SIG-M5 treated with dmso at 0.1 percent for 504 hours (cell line): ENCODE measurements at regions not wholly inside any gene's neighbourhood (a gene's known extent, or its start where the extent isn't known, plus 50 kb on each side); places are given as distances from the start of the nearest gene placed in this dataset.
"Not testable (repeated sequence)": the region's sequence is repeated elsewhere in the genome, so short reads cannot be mapped to it uniquely, and the experiment has no call there.

Experiments used
- DNase-seq: peaks from one replicate; lab custom pipeline; 2025; ENCODE audit not compliant: unreplicated experiment; lab: John Stamatoyannopoulos, UW

DNA sequence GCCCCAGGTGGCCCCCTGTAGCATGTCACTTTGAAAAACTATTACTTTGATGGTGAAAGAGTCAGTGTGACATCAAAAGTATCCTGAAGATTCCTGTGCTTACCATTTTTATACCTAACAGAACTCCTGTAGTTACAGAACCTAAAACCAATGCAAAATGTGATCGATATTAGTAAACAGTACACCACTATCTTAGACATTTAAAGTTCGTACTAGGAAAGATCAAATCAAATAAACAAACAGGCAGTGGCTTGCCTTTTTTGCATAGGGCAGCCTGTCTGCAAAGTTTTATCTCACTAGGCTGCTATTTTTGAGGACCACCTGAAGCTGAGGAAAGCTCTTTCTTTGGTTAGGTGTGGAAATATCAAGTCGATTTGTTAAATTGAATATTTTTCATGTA is 944.0 kb upstream of the CITED2 start:
- DNase-seq = no peak

DNA sequence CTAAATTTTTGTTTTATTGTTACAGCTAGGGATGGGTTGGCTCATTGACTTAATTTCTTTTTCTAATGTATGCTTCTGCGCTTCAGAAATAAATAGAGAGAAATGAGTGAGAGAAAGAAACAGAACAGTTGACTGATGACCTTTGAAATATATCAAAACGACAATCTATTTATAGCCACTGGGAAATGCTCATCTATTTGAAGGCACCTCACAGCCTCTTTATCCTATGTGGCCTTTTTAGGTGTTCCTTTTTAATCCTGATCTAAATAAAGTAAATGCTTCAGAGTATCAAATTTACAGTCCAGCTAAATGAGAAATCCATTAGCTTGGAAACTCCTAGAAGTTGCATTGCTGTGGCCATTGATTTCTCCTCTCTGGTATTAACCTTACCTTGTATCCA is 943.5 kb upstream of the CITED2 start:
- no peak for DNase-seq

DNA sequence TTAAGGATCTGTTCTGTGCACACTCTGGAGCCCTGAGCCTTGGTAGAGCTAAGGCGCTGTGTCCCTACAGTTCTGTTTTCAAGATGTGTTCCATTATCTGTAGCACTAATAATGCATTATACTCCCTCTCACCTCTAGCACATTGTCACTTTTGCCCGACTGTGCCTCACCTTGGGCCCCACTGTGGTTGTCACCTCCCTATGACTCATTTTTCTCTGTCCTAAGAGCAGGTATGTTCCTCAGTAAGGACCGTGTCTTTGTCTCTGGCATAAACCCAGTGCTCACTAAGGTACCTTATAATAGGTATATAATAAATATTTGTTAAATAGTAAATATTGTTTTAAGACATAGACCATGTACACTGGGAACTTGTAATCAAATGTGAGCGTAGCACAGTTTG is 942.5 kb upstream of the CITED2 start:
- DNase-seq = no peak

DNA sequence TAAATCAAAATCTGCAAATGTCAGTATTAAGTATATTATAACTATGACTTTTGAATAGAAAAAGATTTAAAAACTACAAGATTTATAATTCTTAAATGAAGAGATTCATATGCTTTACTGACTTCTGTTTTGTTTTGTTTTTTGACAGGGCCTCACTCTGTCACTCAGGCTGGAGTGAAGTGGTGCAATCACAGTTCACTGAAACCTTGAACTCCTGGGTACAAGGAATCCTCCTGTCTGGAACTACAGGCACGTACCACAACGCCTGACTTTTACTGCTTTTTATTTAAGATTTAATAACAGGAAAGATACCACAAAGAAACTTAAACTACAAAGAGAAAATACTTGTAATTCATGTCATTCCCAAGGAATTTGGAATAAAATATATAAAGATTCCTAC is 940.2 kb upstream of the CITED2 start:
- DNase-seq = no peak

DNA sequence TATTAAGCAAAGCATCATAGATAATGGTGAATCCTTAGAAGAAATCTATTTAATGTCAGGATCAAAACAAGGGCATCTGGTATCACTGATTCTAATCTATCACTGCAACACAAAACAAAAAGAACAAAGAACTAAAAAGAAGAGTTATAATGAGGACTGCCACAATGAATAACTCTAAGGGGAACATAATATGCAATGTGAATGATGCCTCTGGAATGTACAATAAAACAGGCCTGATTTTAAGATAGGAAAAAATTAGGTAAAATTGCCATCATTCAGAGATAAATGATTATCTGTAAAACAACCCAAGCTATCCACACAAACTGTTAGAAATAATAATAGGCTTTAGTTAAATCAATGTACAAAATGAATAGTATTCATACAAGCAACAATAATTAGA is 936.7 kb upstream of the CITED2 start:
- no peak for DNase-seq

DNA sequence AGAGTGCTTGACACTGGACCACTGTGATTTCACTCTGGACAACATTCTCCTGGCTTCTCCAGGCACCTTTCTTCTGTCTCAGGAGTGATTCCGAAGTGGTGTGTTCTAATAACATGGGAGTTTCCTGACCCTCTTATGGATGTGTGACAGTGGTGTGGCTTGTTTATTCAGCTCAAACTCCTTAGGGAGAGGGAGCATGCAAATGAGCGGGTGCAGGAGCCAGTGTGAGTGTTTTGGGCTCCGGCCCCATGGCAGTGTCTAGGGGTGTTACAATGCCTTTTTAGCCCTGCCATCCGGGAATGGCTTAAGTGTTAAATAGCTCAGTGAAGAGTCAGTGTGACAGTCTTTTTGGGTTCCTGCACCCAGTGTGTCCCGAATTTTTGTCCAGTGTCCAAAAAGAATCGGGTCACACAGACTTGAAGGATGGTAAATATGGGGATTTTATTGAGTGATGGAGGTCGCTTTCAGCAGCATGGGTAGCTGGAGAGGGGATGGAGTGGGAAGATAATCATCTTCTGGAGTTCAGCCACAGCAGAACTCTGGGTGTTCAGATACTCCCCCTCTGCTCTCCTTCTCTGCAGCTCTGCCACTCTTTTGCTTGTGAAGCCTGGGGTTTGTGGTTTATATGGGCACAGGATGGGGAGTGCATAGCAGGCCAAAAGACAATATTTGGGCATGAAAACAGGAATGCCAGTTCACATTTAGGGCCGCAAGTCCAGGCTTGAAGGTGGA is 928.9 kb upstream of the CITED2 start:
- DNase-seq = no peak

DNA sequence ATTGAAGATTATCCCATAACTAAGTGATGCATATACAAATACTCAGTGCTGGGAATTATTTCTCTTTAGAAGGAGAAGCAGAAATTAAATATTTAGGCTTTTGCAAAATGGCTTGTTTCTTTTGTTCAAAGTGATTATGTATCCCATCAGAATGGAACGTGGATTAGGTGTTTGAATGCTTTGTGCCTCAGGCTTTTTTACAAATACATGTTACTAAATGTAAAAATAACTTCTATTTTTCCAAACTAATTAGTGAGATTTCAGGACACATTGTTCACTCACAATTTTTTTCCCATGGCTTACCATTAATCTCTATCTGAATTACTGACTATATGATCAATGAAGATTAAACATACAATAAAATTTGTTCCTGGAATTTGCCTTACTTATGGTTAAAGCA is 925.9 kb upstream of the CITED2 start:
- DNase-seq = no peak

DNA sequence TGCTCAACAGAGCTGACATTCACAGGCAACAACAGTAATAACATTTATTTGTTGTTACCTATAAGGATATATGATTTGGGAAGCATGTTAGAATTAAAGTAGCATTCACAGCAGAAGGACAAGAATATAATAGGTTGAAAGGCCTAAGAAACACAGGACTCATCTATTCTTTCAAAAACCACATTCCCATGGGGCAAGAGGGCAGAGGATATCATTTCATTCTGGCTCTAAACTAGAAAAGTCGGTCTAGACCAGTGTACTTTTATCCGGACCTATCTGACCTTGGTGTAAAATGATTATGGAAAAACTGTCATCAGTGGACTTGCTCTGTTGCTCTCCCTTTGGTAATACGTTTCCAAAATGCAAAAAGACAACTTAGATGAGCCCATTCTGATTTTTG is 914.7 kb upstream of the CITED2 start:
- no peak for DNase-seq

DNA sequence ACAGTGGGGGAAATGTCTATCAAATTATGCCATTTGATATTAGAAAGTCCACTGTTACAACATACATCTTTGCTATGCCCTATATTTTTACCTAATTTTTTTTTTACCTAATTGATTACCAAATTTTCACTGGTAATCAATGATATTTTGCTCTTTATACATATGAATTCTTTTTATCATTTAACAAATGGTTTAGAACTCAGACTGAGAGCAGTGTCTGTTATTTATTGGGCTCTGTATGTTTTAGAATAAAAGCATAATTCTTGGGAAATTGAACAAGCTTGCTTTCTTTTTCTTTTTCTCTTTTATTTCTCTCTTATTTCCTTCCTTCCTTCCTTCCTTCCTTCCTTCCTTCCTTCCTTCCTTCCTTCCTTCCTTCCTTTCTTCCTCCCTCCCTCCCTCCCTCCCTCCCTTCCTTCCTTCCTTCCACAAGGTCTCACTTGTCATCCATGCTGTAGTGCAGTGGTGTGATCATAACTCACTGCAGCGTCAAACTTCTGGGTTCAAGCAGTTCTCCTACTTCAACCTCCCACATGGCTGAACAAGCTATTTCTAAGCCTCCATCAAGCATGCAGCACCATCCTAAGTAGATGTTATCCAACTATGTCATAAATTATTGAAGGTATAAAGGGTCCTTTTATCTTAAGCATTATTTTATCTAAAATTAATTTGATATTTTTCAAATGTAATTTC is 911.7 kb upstream of the CITED2 start:
- DNase-seq = no peak

DNA sequence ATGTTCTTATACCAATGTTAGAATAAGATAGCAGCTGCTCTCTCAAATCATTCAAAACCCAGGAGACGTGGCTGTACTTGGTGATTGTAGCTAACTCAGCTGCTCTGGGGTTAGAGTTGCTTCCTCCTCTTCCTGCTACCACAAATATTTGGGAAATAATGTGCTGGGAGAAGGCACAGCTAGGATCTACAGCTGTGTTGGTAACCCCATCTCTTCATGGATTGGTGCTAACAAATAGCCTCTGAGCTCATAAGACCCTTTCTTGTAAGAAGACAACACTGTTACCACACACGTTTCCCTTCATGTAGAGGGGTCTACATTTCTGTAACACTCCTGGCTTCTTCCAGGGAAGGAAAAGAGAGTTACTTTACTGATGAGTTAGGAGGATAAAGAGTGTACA is 911.0 kb upstream of the CITED2 start:
- no peak for DNase-seq

DNA sequence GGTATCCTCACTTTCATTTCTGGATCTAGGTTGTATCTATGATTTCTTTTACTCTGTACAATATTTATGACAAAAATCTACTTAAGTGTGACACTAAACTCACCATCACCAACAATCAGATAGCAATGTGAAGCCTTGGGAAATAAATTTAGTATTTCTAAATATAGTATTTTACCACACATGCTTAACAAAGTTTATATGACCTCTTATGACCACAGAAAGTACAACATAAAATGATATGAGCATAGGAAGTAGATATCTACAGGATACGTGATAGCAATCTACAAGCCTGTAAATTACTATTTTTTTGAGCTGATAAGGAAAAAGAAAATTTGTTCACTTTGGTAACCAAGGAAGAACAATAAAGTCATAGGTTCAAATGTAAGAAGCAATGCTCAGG is 910.4 kb upstream of the CITED2 start:
- no peak for DNase-seq

DNA sequence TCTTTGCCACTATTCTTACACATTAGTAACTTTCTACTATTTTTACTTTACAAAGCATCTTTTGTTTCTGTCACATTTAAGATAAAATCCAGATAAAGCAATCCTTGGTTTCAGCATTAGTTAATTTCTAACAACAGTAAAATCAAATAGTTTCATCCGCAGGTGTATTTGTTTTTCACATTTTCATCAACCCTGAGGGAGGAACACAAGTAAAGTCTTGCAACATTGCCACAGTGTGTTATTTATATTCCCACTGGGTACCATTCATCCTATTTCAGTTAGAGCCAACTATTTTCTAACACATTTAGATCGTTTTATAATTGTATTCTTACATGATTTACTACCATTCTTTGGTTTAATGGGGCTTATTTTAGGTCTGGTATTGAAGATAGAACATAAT is 908.7 kb upstream of the CITED2 start:
- no peak for DNase-seq

DNA sequence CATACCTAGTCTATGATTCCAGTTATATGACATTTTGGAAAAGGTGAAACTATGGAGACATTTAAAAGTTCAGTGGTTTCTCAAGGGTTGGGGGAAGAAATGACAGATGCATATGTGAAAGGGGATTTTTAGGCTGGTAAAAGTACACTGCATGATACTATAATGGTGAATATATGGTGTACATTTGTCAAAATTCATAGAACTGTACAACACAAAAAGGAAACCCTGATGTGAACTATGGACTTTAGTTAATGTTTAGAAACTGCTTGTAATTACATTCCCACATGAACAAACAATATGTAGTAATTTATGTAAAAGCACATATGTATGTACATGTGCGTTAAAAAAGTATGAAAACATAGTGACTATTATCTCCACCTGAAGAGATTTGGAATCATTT is 907.3 kb upstream of the CITED2 start:
- DNase-seq = no peak

DNA sequence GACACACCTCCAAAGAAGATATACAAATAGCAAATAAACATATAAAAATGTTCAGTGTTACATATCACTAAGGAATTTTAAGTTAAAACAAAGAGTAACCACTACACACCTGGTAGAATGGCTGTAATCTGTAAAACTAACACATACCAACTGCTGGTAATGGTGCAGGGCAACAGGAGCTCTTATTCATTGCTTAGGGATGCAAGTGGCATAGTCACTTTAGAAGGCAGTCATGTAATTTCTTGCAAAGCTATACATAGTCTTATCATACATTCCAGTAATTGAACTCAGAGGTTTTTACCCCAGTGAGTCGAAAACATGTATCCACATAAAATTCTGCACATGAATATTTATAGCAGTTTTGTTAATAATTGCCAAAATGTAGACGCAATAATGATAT is 906.8 kb upstream of the CITED2 start:
- DNase-seq = no peak

DNA sequence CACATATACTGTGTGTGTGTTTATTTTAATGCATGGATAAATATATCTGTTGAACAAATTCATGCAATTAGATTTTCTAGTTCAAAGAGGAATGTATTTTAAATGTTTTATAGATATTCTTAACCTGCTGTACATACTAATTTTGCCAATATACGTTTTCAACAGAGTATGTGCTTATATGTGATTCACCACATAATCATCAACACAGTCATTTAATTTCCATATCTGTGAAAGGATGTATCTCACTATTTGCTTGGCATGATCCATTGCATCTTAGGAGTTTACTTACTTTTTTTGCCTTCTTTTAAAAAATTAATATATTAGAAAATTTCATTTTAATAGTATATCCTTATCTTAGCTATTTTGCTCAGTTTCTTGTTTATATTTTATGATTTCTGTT is 902.3 kb upstream of the CITED2 start:
- DNase-seq = no peak

DNA sequence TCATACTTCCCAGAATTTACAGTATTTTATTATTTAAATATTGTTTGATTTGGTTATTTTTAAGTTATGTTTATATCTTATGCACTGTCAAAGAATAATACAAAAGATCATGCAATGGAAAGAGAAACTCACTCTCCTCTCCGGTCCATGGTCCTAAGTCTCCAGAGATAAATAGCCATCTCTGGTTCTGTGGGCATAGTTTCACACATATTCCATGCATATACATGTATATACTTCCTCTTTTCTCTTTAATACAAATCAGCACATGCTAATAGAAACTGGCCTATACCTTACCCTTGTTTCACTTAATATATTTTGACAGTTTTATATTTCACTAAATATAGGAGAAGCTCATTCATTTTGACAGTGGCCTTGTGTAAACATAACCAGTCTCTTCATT is 901.7 kb upstream of the CITED2 start:
- DNase-seq = no peak

DNA sequence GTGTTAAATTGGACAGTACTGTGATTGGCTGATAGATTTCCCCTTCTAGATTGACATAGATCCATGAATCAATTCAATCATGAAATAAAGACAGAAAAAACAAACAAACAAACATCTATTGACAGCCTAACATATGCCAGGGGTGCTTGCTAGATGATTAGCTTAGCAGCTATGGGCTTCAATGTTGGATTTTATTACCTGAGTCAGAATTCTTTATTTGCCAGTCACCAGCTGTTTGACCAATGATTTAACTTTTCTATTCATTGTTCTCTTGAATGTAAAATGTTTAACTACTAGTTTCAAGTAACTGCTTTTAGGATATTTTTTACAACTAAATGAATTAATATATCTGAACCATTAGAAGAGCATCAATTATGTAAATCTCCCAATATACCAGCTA is 901.3 kb upstream of the CITED2 start:
- DNase-seq = no peak

DNA sequence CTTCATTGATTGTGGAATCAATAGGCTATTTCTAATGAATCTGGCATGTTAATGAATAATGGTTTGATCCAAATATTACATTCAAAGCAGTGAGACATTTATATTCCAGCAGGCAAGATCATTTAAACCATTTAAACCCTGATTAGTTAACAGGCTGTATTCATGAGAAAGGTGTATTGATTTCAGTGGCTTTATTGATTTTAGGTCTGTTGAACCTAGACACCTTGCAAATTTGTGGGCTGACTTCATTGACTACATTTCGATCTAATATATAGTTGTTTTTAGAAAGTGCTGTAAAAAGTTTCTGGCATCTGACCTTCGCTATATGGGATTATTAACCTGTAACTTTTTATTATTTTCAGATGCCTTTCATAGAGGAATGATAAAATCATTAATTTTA is 900.1 kb upstream of the CITED2 start:
- DNase-seq = no peak

DNA sequence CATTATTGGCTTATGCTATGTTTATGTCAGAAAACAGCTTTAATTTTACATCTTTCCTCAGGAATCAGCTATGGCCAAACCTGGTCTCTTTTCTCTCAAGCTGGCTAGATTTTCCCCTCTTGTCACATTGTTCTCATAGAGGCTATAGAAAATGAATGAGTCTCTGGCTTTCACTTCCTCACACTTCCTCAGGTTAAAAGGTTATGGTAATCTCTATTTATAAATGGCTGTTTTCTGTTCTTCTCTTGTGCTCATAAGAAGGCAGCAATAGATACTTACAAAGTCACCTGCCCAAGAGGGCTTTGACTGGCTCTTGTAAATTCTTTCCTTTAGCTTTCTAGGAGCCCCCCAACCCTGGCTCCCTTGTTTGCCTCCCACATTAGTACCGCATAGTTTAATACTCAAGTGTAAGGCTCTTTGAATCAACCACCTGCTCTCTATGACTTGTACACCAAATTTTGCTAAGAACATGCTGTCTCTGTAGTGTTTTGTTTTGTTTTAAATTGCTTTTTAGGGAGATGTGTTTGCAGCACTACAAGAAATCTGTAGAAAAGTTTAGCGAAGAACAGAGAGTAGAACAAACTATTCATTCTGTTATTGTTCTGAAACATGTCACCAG is 897.4 kb upstream of the CITED2 start:
- peak; percentile 65 for DNase-seq

DNA sequence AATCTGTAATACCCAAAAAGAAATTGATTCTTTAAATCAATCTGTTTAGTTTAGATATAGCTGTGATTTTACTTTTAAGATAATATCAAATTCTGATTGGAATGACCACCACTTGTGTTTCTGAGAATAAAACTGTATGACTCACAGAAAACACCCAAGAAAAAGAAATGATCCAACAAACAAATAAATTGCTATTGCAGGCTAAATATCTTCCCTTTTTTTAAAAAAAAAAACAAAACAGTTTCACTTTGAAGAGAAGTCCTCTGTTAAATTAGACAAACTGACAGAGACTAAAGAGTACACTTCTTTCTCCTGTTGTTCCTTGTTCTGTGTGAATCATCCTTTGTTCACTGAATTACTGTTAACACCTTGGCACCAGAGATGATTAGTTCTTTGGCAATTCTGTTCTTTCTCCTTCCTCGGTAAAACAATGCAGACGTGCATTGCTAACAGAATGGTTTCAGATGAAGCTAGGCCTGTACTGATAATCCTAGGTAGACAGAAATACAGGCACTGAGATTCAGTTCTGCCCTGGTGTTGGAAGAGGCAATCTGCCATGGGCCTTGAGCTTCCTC is 895.2 kb upstream of the CITED2 start:
- no peak for DNase-seq

DNA sequence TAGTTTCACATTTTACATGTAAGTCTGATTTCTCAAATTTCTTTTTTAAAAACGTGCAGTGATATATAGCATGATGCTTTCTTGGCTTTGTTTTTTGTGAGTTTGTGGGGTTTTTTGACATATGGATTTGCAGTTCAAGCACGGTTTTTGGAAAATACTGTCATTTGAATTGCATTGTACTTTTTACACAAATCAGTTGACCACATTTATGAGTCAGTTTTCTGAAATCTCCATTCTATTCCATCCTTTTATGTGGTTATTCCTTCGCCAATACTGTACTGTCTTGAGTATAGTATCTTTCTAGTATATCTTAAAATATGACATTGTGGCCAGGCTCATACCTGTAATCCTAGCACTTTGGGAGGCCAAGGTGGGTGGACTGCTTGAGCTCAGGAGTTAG is 890.0 kb upstream of the CITED2 start:
- no peak for DNase-seq

DNA sequence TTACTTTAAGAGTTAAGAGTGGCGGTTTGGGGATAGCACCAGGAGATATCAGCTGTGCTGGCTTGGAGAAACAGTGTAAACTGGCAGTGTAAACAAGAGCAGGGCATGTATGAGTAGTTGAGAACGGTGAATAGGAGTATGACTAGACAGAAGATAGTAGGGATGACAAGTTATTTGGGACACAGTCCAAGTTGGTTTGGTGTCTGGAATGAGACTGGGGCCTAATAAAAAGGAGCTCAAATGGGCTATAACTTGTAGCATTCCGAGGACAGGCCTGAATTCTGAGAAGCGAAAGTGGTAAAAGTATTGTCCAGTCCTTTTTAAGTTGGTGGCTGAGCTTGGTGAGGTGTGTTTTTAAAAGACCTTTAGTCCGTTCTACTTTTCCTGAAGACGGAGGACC is 883.9 kb upstream of the CITED2 start:
- not testable (repeated sequence) for DNase-seq
